Mucosa of gallbladder (tissue), 1 donor: ENCODE measurements at regions not wholly inside any gene's neighbourhood (a gene's known extent, or its start where the extent isn't known, plus 50 kb on each side); places are given as distances from the start of the nearest gene placed in this dataset.
"Not testable (repeated sequence)": the region's sequence is repeated elsewhere in the genome, so short reads cannot be mapped to it uniquely, and the experiment has no call there.

Experiments
- DNase-seq: peaks from one replicate; pipeline ENCODE4 v3.0.0-alpha.2; 2020; ENCODE audit warnings: low spot score
- donor health status: DM: no; HTN: no; CAD: no.

- no peak for DNase-seq
These were observed 186.8 kb upstream of the ADRA1D start for GRCh38 chr20:4435671-4436455.

GRCh38 chr20:4435225-4435624, 186.1 kb upstream of the ADRA1D start:
- no peak for DNase-seq

GRCh38 chr20:4434681-4435080, 185.6 kb upstream of the ADRA1D start:
- no peak for DNase-seq

GRCh38 chr20:4431446-4431845, 182.4 kb upstream of the ADRA1D start:
- no peak for DNase-seq

- DNase-seq, result not testable (repeated sequence)
These were observed 181.7 kb upstream of the ADRA1D start for GRCh38 chr20:4430826-4431225.

- no peak for DNase-seq
These were observed 179.0 kb upstream of the ADRA1D start for GRCh38 chr20:4427940-4428586.

GRCh38 chr20:4418141-4418540, 169.1 kb upstream of the ADRA1D start:
- no peak for DNase-seq

GRCh38 chr20:4415281-4415680, 166.2 kb upstream of the ADRA1D start:
- no peak for DNase-seq

GRCh38 chr20:4413314-4414049, 164.4 kb upstream of the ADRA1D start:
- DNase-seq, result no peak

GRCh38 chr20:4412216-4412615, 163.1 kb upstream of the ADRA1D start:
- no peak for DNase-seq

- no peak for DNase-seq
These were observed 162.7 kb upstream of the ADRA1D start for GRCh38 chr20:4411744-4412143.

- no peak for DNase-seq
These were observed 157.5 kb upstream of the ADRA1D start for GRCh38 chr20:4406627-4407026.

- DNase-seq, result no peak
These were observed 152.5 kb upstream of the ADRA1D start for GRCh38 chr20:4401601-4402000.

GRCh38 chr20:4384961-4385360, 135.9 kb upstream of the ADRA1D start:
- DNase-seq, result no peak

- DNase-seq, result no peak
These were observed 134.9 kb upstream of the ADRA1D start for GRCh38 chr20:4383961-4384360.

- no peak for DNase-seq
These were observed 126.8 kb upstream of the ADRA1D start for GRCh38 chr20:4375881-4376280.

- no peak for DNase-seq
These were observed 124.4 kb upstream of the ADRA1D start for GRCh38 chr20:4373454-4373853.

GRCh38 chr20:4371623-4372251, 122.7 kb upstream of the ADRA1D start:
- DNase-seq, result no peak

GRCh38 chr20:4370851-4371250, 121.8 kb upstream of the ADRA1D start:
- no peak for DNase-seq

- no peak for DNase-seq
These were observed 120.7 kb upstream of the ADRA1D start for GRCh38 chr20:4369798-4370124.

GRCh38 chr20:4369119-4369797, 120.2 kb upstream of the ADRA1D start:
- no peak for DNase-seq

- DNase-seq, result no peak
These were observed 117.0 kb upstream of the ADRA1D start for GRCh38 chr20:4366076-4366475.
